SH-SY5Y (cell line): ENCODE measurements at regions not wholly inside any gene's neighbourhood (a gene's known extent, or its start where the extent isn't known, plus 50 kb on each side); places are given as distances from the start of the nearest gene placed in this dataset.

Experiments
- GATA2 ChIP-seq: IDR thresholded peaks from 2 replicates; pipeline ENCODE4 v1.6.1; 2011; ENCODE audit warnings: mild to moderate bottlenecking, low read depth, low read length
- GATA3 ChIP-seq: IDR thresholded peaks from 2 replicates; pipeline ENCODE4 v1.6.1; 2011; ENCODE audit warnings: low read depth, mild to moderate bottlenecking, low read length, moderate library complexity

- TF ChIP-seq GATA2 (peak; percentile 71), GATA3 (0 out of 2 replicates have a peak, but pooled peaks have one; percentile 36)
Observed at GRCh38 chr22:34993548-34993947, 72.4 kb upstream of the ISX start.
